ENCODE measurements at regions not wholly inside any gene's neighbourhood (a gene's known extent, or its start where the extent isn't known, plus 50 kb on each side); places are given as distances from the start of the nearest gene placed in this dataset.
"Not testable (repeated sequence)": the region's sequence is repeated elsewhere in the genome, so short reads cannot be mapped to it uniquely, and the experiment has no call there.

DNA sequence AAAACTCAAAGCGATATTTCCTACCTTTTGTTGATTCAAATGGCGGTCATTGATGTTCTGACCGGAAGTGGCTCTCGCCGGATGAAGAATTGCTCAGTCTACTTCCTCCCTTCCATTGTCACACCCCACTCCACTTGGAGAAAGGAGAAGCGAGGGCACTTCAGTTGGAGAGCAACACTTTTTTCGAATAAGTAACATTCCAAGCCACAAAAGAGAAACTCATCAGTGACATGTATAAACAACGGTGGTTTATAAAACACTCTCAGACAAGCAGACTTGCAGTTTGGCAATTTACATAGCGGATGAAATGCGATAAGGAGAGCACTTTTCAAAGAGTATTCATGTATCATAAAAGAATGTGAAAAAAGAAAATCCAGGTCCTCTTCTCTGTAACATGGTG, 919.1 kb downstream of the MCTP2 start:
- no peak for DNase-seq

DNA sequence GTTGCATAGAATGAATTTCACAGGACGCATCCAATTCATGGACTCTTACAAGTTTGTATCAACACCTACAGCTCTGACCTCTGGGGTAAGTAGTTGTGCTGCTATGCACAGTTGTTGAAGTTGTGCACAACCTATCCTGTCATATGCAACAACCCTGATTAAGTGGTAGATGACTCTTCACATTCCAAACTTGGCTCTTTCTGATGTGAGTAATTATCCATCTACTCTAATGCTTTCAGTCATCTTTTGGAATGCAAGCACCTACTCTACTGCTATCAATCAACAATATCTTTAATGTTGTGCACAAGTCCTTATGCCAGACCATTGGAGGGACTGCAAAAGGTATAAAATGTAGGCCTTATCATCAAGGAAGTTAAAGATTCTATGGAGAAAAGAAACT, 921.4 kb downstream of the MCTP2 start:
- no peak for DNase-seq

DNA sequence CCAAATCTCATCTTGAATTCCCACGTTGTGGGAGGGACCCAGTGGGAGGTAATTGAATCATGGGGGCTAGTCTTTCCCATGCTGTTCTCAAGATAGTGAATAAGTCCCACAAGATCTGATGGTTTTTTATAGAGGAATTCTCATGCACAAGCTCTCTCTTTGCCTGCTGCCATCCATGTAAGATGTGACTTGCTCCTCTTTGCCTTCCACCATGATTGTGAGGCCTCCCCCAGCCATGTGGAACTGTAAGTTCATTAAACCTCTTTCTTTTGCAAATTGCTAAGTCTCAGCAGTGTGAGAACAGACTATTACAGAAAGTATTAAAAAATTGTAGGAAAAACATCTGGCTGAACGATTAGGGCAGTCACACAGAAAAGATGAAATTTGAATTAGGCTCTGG, 921.8 kb downstream of the MCTP2 start:
- DNase-seq = not testable (repeated sequence)

DNA sequence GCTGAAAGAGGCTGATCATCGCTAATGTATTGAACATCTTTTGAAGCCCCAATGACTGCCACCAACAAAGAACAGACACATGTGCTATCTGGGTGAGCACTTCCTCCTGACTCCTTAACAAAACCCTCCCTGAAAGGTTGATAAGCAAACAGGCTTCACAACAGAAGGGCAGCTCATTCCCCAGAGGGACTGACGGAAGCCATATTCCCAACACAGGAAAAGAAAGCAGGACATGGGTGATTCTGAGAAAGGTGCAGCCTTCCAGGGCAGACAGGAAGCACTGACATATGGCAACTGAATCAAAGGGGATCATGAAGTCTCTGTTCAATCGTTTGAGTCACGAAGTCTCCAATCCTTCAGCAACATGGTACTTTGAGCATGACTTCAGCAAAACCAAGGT, 929.0 kb downstream of the MCTP2 start:
- no peak for DNase-seq

DNA sequence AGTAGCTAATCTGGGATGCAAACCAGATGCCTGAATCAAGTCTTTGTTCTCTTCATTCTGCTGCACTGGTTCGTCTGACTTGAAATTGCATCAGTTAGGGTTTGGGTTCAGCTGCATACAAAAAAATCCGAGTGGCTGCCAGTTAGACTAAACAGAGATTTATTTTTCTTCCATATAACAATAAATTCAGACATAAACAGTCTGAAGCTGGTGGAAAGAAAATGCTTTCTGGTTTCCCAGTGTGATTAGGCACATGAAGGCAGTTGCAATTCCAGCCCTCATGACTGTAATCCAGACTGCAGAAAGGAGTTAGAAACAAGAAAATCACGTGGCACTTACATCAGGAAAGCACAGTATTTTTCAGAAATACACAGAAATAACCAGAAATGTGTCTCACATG, 930.7 kb downstream of the MCTP2 start:
- DNase-seq = no peak

DNA sequence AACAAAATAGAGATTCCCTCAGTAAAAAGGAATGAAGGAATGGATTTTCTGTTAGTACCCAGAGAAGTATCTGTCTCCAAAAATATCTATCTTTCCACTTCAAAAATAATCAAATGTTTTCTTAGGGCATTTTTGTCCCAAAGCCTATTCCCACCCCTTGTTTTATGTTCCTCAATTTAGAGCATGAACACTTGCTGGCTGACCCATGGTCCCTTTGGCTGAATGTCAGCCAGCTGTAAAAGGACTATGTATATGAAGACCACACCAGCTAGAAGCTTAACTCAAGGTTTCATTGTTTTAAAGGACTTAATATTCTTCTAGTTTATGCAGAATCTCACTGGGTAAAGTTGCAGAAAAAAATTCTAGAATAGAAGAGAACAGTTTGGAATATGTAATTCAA, 931.2 kb downstream of the MCTP2 start:
- DNase-seq = no peak

DNA sequence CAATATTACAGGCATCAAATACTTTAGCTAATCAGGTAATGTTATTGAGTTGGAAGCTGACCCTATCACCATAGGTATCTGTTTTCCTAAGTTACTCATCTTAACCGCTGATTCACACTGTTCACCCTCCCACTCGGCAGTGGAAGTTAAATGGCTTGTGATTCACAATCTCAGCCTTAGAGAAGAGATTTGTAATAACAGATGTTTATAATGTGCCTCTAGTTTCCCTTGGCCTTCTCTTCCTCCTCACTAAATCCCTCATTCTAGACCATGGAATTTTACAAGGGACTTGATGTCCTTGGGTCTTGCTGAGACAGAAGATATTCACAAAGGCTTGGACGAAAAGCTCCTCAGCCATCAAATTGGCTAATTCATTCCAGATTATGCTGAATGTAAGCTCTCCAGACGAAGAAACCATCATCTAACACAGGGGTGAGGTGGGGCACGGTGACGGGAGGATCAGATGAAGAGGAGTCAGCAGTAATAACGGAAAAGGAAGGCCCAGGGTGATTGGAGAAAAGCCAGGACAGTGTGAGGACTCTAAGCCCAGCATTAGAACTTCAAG, 931.7 kb downstream of the MCTP2 start:
- no peak for DNase-seq

DNA sequence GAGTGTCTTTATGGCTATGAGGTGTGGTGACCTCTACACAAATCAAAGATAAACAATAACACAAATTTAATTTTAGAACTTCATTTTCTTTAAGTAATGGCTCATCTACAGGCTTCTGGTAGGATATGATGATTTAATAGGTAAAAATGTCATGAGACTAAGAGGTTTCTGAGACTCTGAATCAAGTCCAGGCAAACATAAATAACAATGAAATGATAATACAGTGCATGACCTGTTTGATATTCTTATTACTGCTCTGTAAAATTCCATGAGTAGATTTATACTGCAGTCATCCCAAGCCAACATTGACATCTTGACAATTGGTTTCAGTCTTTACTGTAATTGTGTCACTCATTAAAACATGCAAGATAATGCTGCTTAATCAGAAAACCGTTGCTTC, 936.8 kb downstream of the MCTP2 start:
- no peak for DNase-seq

DNA sequence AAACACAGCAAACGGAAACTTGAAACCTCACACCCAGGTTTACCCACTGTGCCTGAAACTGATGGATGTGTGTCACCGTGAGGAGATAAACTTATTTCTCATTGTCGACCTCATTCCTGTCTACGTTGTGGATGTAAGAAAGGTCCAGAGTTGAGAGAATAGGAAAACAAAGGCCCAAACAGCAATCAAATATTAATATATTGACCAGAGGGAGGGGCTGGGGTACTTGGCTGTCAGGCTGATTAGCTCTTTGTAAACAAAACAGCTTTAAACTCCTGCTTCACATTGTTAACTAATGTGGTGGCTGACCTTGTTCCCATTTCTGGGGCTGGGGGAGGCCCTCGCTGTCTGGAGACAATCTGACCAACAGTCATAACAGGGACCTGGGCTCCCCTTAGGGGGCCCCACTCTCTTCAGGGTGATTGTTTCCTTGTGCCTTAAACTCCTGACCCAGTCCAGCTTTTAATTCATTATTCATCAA, 937.6 kb downstream of the MCTP2 start:
- DNase-seq = no peak

DNA sequence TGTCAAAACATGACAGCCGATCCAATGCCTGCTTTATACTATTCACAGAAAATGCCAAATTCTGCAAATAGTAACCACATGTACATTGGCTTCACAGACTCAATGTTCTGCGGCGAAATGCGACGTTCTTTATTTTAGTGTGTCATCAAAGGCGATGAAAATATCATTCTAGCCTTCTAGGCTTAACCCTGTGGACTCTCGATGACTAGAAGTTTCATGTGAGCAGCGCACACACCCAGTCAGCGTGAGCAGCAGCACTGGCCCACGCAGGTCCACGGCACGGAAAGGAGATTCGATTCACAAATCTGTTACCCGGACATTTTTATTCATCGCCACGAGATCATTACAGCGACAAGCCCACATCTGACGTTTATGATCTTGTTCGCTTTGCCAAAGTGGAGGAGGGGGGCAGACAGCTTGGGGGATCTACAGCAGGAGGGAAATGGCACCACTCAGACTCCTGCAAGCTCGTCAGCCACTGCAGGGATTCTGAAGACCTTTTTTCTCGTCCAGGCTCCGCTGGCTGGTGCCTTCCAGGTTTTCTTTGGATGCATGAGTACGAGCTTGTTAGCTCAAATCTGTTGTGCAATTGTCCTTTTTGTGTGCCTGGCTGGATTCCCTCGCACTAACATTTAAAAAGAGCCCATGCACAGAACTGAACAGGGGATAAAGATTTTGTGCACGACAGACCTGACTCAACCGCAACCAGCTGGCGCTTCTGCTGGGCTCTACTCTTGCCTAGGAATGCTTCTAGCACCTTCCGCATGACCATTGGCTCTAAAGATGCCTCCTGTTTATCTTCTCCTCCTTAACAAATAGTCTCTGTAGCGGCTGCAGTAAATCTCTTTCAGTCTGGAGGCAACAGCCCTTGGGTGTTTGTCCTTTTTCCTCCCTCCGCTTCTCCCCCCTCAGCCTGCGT, 938.4 kb downstream of the MCTP2 start:
- DNase-seq = no peak

DNA sequence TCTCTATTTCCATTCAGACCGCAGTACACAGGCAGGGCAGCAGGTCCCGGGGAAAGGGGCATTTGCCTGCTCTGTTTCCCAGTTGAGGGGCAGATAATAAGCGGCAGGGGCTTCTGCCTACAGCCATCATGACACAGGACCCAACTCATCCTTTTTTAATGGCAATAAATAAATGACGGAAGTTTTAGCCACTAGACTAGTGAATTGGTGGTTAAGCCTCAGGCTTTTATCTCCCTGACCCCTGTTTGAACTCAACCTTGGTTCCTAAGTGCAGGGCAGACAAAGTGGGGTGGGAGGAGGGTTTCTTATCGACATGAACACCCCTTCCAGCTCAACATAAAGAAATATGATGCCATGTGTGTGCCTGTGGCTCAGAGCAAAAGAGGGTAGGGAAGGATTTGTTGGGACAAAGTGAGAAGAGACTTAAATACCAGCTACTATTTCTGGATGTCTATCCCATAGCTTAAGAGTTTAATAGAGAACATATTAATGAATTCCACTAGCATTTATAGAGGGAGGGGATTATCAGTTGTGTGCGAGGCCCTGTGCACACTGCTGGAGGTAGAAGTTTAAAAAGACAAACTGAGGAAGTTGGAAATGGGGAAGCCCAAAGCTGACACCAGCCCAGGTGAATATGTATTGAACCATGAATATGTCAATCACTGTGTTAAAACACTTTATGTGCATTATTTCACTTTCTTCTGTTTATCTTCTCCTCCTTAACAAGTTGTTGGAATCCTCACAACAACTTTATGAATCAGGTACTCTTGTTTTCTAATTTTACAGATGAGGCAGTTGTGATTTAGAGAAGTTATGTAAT, 939.4 kb downstream of the MCTP2 start:
- DNase-seq = no peak

DNA sequence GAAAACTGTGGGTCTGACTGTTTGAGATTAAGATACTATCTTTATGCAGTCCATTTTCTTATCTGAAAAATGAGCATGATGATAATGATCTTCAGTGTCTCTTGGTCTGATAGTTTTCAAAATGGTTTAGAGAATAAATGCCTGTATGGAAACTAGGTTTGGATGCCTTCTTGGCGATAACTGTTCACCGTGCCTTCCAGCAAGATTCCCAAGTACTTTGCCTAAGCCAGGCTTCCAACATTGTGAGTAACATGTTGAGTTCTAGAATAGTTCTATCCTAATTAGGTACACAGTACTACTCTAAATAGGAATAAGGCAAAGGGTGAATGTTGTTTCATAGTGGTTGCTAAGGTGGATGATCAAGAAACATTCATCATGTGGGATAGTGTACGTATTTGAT, 940.2 kb downstream of the MCTP2 start:
- DNase-seq = no peak

DNA sequence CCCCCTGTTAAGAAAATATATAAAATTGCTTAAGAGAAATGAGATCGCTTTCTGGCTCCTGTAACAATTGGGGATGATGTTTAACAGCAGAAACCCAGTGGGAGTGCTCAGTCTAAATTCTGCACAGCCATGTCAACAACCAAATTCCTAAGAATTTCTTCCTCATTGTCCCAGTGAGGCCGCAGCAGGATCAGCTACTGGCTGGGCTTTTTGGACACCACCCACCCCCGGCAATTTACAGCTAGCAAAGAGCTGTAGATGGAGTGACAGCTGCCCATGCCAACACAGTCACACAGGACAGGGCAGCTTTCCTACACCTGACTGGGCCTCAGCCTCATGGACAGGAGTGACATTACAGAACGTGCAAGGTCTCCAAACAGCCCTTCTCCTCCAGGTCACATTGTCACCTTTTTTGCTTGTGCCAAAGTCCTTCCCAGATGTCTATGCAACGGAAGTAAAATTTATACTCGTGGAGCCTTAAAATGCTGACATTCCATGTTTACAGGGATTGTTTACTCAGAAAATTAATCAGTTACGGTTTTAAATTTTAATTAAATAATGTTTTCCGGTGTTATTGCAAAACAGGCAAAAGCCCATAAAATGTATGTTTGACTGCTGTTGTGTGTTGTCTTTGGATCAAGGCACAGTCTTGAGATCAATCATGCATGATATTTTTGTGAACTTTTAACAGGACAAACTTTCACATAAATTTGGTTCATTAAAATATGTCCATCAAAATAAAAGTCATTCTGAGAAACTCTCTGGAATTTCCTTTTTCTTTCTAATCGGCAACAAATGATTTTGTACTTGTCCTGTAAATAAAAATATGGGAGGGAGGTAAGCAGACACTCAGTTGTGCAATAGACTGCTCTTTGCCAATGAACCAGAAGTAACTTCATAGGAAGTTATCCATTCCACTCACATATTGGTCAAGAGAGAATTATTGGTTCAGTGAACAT, 943.2 kb downstream of the MCTP2 start:
- no peak for DNase-seq

DNA sequence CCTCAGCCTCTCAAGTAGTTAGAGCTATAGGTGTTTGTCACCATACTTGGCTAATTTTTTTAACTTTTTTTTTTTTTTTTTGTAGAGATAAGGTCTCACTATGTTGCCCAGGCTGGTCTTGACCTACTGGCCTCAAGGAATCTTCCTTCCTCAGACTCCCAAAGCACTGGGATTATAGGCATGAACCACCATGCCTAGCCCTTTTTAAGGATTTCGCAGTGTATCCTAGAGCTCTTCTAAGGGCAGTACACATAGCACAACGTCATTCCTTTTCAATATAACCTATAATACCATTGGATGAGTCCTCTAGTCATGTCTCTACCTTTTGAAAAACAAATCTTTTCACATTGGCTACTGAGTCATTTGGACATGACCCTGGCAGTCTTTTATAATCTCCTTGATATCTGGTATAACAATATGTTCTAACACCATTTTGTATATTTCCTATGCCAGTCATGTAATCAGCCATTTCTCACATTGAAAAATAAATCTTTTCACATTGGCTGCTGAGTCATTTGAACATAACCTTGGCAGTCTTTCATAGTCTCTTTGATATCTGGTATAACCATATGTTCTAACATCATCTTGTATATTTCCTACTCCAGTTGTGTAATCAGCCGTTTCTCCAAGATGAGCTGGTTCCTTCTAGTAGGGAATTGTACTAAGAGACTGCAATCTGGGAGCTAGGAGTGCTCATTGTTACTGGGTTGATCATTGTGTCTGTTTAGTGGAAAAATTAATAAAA, 944.7 kb downstream of the MCTP2 start:
- DNase-seq = no peak

DNA sequence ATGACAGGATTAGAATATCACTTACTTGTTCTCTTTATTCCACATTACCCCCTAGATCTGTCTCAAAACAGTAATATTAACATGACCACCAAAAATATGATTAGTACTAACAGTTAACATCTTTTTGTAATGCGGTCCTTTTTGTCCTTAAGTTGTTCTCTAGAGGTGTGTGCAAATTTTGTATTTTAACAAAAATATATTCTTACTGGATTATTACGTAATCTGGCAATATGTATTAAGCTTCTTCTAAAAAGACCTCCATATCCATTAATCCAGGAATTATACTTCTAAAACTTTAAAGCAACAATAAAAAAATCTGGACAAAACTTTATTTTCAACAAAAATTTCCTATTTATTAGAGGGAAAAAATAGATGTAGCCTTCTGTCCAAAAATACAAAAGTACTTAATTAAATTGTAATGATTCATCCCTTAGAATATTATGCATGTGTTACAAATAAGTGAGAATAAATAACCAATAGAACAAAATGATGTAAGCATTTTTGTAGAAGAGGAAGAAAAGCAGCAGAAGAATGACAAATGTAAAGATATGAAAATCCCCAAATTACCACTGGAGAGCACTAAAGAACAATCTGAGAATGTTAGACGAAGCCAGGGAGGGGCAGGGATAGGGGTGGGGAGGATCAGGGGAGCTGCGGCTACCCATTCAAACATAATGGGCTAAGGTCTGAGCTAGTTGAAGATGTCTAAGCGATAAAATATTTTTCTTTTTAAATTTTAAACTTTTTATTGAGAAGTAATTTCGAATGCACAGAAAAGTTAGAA, 945.6 kb downstream of the MCTP2 start:
- DNase-seq = no peak

DNA sequence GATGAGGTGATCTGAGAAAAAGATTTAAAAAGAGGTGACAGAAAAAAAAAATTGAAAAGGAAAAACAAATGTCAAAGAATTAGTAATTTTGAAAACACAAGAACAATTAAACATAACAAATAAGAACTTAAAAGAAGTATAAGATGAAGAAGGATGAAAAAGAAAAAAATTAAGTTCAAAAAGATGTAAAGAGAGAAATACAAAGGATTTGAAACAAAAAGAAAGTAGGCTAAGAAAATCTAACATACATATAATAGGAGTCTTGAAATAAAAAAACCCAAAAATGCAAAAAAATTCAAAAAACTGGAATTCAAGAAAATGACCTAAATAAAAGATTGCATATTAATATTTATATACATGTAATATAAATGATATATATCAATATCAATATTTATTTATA, 949.2 kb downstream of the MCTP2 start:
- no peak for DNase-seq

DNA sequence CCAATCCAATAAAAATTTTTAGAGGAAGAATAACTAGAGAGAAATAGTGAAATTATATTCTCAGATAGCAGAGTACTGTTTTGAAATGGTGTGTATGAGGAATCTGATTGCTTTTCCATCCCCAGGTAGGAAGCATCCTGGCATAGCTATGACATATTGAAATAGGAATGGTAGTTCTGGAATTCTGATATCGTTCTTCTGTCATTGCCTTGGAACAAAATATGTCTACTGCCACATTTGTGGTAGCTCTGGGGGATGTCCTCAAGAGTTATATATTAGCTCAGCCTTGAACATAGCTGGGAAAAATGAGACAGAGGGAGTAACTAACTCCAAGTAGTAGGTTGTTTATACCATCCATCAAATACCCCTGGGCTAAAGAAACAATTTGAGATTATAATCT, 950.7 kb downstream of the MCTP2 start:
- DNase-seq = no peak

DNA sequence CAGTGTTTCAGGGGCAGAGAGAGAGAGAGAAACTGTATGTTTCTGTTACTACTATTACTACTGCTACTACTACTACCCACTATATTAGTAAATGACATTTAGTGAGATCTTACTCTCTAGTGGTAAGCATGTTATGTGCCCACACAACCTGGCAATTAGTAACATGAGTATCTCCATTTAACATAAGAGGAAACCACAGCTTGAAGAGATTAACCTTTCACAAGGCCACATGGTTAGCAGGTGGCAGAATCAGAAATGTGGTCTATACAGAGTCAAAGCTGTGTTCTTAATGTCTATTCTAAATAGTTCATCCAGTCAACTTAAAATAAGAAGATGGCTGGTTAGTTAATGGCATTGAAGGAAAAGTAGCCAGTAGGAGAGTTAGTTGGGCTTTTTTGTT, 961.6 kb downstream of the MCTP2 start:
- DNase-seq = no peak

DNA sequence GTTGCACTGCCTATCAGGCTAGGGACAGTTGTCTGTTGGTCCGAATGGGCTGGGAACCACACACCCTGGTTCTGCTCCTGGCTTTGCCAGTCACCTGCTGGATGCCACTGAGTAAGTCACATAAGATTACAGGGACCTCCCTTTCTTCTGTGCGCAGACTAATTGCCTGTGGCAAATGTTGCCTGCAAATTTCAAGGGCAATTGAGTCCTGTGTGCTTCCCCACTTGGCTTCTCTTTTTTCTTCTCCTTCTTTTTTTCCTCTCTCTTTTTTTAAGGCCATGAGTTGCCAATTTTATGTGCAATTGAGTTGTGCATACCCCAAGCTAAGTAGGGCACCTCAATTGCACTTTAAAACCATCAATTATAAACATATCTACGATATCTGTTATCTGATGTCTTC, 963.4 kb downstream of the MCTP2 start:
- no peak for DNase-seq

DNA sequence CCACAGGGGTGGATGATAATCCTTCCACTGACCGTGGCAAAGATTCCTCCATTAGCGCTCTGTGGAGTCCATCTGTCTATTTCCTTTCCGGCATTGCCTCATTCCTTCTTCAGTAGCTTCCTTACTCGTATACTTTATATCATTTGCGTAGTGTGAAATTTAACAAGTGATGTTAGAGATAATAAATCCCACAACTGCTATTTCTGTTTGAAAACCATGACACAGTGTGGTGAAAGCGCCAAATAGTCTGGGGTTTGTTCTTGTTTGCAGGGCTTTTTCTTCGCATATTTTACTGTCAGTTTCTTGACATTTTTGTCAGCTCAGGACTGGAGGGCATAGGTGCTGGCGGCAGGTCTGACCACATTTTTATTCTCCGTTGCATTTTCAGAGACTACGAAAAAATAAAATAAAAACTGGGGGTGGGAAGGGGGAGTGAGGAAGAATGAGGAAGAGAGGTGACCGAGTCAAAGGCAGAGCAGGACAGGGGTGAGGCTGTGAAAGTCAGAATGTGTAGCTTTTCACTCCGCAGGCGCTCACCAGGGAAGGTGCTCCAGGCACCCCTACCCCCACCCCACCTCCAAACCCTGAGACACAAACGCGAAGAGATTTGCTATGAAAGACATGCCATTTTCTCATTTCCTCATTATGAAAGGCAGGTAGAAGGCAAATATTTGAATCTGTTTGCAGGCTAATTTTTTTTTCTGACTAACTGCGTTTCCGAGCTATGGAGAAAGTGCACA, 965.0 kb downstream of the MCTP2 start:
- DNase-seq = no peak
